Epidermal melanocyte (primary cell): ENCODE measurements at regions not wholly inside any gene's neighbourhood (a gene's known extent, or its start where the extent isn't known, plus 50 kb on each side); places are given as distances from the start of the nearest gene placed in this dataset.
"Not testable (repeated sequence)": the region's sequence is repeated elsewhere in the genome, so short reads cannot be mapped to it uniquely, and the experiment has no call there.

Experiments used
- DNase-seq: peaks from one replicate; pipeline ENCODE4 v3.0.0; 2011; ENCODE audit warnings: low spot score; ENCODE audit not compliant: insufficient read length

GRCh38 chr6:28836703-28837102 is 87.1 kb downstream of the TRIM27 start:
- not testable (repeated sequence) for DNase-seq

DNA sequence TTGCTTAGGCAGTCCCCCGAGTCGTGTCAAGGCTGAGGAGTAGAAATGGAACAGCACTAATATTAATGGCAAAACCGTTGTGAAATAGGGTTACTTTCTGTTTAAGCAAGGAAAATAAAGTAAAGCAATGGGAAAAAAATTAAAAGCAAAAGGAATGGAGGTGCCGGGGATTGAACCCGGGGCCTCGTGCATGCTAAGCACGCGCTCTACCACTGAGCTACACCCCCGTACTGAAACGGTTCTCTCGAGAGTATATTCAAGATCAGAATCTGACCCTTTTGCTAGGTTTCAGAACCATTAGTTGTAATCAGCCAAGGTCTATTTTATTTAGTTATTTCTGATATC is 85.5 kb downstream of the TRIM27 start:
- no peak for DNase-seq

GRCh38 chr6:28838634-28839442 is 84.9 kb downstream of the TRIM27 start:
- DNase-seq = peak; percentile 55

DNA sequence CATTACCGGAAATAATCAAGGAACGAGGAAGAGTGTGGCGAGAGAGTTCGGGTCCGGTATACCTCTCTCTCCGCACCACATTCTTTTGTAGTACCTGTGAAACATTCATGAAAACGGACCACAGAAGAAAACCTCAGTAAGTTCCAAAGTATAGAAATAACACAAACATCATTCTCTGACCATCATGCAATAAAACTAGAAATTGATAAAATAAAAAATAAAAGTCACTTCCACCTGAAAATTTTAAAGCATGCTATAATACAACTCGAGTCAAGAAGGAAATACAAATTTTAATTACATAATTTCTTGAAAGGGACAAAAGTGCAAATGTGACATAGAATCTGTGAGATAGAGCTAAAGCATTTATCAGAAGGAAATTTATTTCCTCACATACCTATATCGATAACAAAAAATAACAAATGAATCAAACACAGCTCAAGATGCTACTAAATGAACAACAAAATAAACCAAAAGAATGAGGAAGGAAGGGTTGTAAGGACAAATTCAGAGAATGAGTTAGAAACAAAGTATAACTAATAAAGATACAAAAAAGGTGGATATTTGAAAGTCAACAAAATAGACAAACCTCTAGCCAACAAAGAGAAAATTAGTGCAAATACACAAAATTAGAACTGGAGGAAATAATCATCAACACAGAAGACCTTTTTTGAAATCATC is 84.2 kb downstream of the TRIM27 start:
- DNase-seq = no peak

- DNase-seq = no peak
Observed at GRCh38 chr6:28841290-28841689, 82.5 kb downstream of the TRIM27 start.

- DNase-seq = not testable (repeated sequence)
Observed at GRCh38 chr6:28848756-28849155, 75.0 kb downstream of the TRIM27 start.
